B cell (primary cell): ENCODE measurements at regions not wholly inside any gene's neighbourhood (a gene's known extent, or its start where the extent isn't known, plus 50 kb on each side); places are given as distances from the start of the nearest gene placed in this dataset.
"Not testable (repeated sequence)": the region's sequence is repeated elsewhere in the genome, so short reads cannot be mapped to it uniquely, and the experiment has no call there.

Experiments used
- ATAC-seq: fragments of 200-7000 bp; cut with Tn5 transposase; one replicate; pipeline ENCODE4 v1.10.0; 2021; ENCODE audit warnings: low read depth, mild to moderate bottlenecking, moderate number of reproducible peaks, moderate library complexity
- CTCF ChIA-PET: fragments of 350-600 bp; sonication (Branson Sonifier 250); formaldehyde crosslinking; loops from one replicate; lab custom pipeline; 2021; ENCODE audit warnings: antibody characterized with exemption, inconsistent platforms; lab: Charles Lee
- POLR2A ChIA-PET: fragments of 350-600 bp; sonication (Branson Sonifier 250); formaldehyde crosslinking; loops from one replicate; lab custom pipeline; 2021; ENCODE audit warnings: antibody characterized with exemption; lab: Charles Lee
- DNase-seq: peaks from one replicate; pipeline ENCODE4 v3.0.0; 2013
- H2AFZ ChIP-seq: 2 replicates; pipeline ENCODE4 v1.6.1; 2012; ENCODE audit warnings: mild to moderate bottlenecking, low read depth, low read length; ENCODE audit not compliant: insufficient read depth, poor library complexity, severe bottlenecking
- H3K27ac ChIP-seq, 2 donors: 1 replicate in 1 of 2; 2 replicates in 1 of 2; pipeline ENCODE4 v1.5.1; 2012 to 2013; ENCODE audit warnings: low read length in 2 of 2, mild to moderate bottlenecking in 2 of 2, moderate library complexity in 1 of 2
- H3K27me3 ChIP-seq, 4 experiments: fragments of 200-600 bp in 1 of 4; sonication (generic) in 1 of 4; replicated peaks in 1 of 4; 1 replicate in 2 of 4; 2 replicates in 2 of 4; pipeline versions ENCODE4 v1.6.1 to v1.7.0; 2013 to 2016; ENCODE audit warnings: low read length in 3 of 4, mild to moderate bottlenecking in 2 of 4, mixed read lengths in 1 of 4, moderate library complexity in 1 of 4; ENCODE audit not compliant: insufficient read depth in 4 of 4, control insufficient read depth in 3 of 4; ENCODE audit errors: control extremely low read depth in 1 of 4
- H3K36me3 ChIP-seq, 2 experiments: replicated peaks in 1 of 2; 1 replicate in 1 of 2; 2 replicates in 1 of 2; pipeline versions ENCODE4 v1.6.1 to v1.7.1; 2013; ENCODE audit warnings: low read length in 1 of 2; ENCODE audit not compliant: insufficient read depth in 2 of 2, control insufficient read depth in 1 of 2; ENCODE audit errors: control extremely low read depth in 1 of 2, extremely low read depth in 1 of 2
- H3K4me1 ChIP-seq, 2 donors: fragments of 200-600 bp in 1 of 2; sonication (generic) in 1 of 2; 1 replicate in 1 of 2; 2 replicates in 1 of 2; pipeline versions ENCODE4 v1.5.1 to v1.6.1; 2013 to 2017; ENCODE audit warnings: low read length in 2 of 2; ENCODE audit not compliant: control insufficient read depth in 2 of 2, insufficient read depth in 2 of 2
- H3K4me2 ChIP-seq: replicated peaks from 2 replicates; pipeline ENCODE3; 2012; ENCODE audit warnings: mild to moderate bottlenecking, low read depth, low read length; ENCODE audit not compliant: poor library complexity, severe bottlenecking
- H3K4me3 ChIP-seq, 5 experiments: fragments of 200-600 bp in 1 of 5; sonication (generic) in 1 of 5; 1 replicate in 3 of 5; 2 replicates in 2 of 5; pipeline versions ENCODE4 v1.5.1 to v1.7.0; 2011 to 2016; ENCODE audit warnings: low read length in 4 of 5, mild to moderate bottlenecking in 4 of 5, low read depth in 2 of 5, control low read depth in 1 of 5, moderate library complexity in 1 of 5; ENCODE audit not compliant: insufficient read depth in 1 of 5; ENCODE audit errors: control extremely low read depth in 1 of 5, extremely low read depth in 1 of 5
- H3K79me2 ChIP-seq: fragments of 200-600 bp; sonication (generic); one replicate; pipeline ENCODE4 v1.6.0; 2016; ENCODE audit warnings: low read length; ENCODE audit not compliant: control insufficient read depth, insufficient read depth
- H3K9ac ChIP-seq: fragments of 200-600 bp; sonication (generic); 2 replicates; pipeline ENCODE4 v1.6.1; 2017; ENCODE audit warnings: mild to moderate bottlenecking, low read length, moderate library complexity
- H3K9me3 ChIP-seq, 3 donors: one replicate each; pipeline versions ENCODE4 v1.6.1 to v1.7.1; 2013; ENCODE audit warnings: low read length in 2 of 3; ENCODE audit not compliant: control insufficient read depth in 2 of 3, insufficient read depth in 1 of 3; ENCODE audit errors: control extremely low read depth in 1 of 3
- H4K20me1 ChIP-seq: 2 replicates; pipeline ENCODE4 v1.6.0; 2012; ENCODE audit warnings: mild to moderate bottlenecking, low read length; ENCODE audit not compliant: insufficient read depth, control insufficient read depth, poor library complexity, severe bottlenecking
- H3K27ac Mint-ChIP-seq: one replicate; pipeline ENCODE4 v1.8.0; 2021; ENCODE audit warnings: mixed read lengths
- H3K27me3 Mint-ChIP-seq: one replicate; pipeline ENCODE4 v1.8.0; 2021; ENCODE audit warnings: mixed read lengths
- H3K4me1 Mint-ChIP-seq: one replicate; pipeline ENCODE4 v1.8.0; 2021; ENCODE audit warnings: mixed read lengths
- H3K4me3 Mint-ChIP-seq: one replicate; pipeline ENCODE4 v1.8.0; 2021; ENCODE audit warnings: mixed read lengths
- H3K9me3 Mint-ChIP-seq: one replicate; pipeline ENCODE4 v1.8.0; 2022; ENCODE audit warnings: mixed read lengths; ENCODE audit not compliant: insufficient read depth
- CTCF ChIP-seq: fragments of 200-600 bp; IDR thresholded peaks from one replicate; pipeline ENCODE4 v1.8.0; 2022; ENCODE audit warnings: antibody characterized with exemption, mild to moderate bottlenecking
- WGBS: methylation state at CpG from one replicate; pipeline ENCODE4 v1.1.5; 2013; ENCODE audit warnings: missing lambda C conversion rate; ENCODE audit not compliant: insufficient coverage; 5-methylcytosine and 5-hydroxymethylcytosine counted together
- intact Hi-C: fragments of 100-400 bp; cut with micrococcal nuclease; formaldehyde crosslinking; loops from one replicate; pipeline ENCODE4 v1.10.0; 2022

GRCh38 chr6:167217951-167218759 is 60.4 kb upstream of the GPR31 start:
- H3K4me2 ChIP-seq, H3K79me2 ChIP-seq, H3K9ac ChIP-seq, H2AFZ ChIP-seq, H3K9me3 Mint-ChIP-seq, H4K20me1 ChIP-seq, H3K27me3 ChIP-seq, H3K27ac Mint-ChIP-seq, H3K36me3 ChIP-seq, H3K4me3 Mint-ChIP-seq, POLR2A ChIA-PET, H3K9me3 ChIP-seq, H3K27ac ChIP-seq, H3K4me1 Mint-ChIP-seq, H3K4me3 ChIP-seq, H3K27me3 Mint-ChIP-seq, H3K4me1 ChIP-seq: not testable (repeated sequence)
- intact Hi-C loops: loop anchor here (5.0 kb wide), 1 partner anchor 679 kb away; no protein-coding TSS in a partner anchor
- DNase-seq: peak; percentile 44
- CTCF ChIA-PET: interaction anchor here (1.4 to 1.7 kb wide), 3 partner anchors 11 to 71 kb away, joined by 3 to 5 read pairs (median 4); no protein-coding TSS in a partner anchor
- WGBS: no CpG with 5 or more reads among the region's 15 CpGs
- peak; percentile 38 for TF ChIP-seq CTCF
- ATAC-seq: peak; percentile 61

DNA sequence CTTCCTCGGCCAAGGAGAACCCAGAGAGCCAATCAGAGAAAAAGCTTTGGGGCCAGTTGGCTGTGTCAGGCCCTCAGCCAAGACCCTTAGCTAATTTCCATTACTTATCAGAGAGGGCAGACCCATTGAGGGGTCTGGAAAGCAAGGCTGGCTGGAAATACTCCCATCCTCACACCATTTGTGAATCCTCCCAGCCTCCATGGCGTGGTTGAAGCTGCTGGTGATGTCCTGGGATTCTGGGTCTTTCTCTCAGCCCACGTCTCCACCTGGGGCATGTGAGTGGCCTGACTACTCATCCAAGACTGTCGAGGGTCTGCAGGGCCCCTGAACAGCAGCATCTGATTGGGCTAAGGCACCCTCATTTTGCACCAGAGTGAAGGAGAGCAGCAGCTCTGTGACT is 61.3 kb upstream of the GPR31 start:
- H3K9me3 ChIP-seq, H3K9me3 Mint-ChIP-seq, H3K36me3 ChIP-seq, H3K4me1 ChIP-seq, DNase-seq, ATAC-seq, H3K27me3 Mint-ChIP-seq, H3K79me2 ChIP-seq, H3K4me3 Mint-ChIP-seq, H2AFZ ChIP-seq, H3K27ac ChIP-seq, H3K27me3 ChIP-seq, H3K9ac ChIP-seq, H4K20me1 ChIP-seq, H3K4me2 ChIP-seq, H3K4me3 ChIP-seq, POLR2A ChIA-PET, H3K27ac Mint-ChIP-seq, H3K4me1 Mint-ChIP-seq: not testable (repeated sequence)
- intact Hi-C loops: loop anchor here (5.0 kb wide), 1 partner anchor 678 kb away; no protein-coding TSS in a partner anchor
- CTCF ChIA-PET: interaction anchor here (1.1 to 1.7 kb wide), 4 partner anchors 10 to 70 kb away, joined by 3 to 5 read pairs (median 4); no protein-coding TSS in a partner anchor
- whole genome bisulfite sequencing: 82% methylated on average over 3 of the region's 4 CpGs
